ENCODE measurements at regions not wholly inside any gene's neighbourhood (a gene's known extent, or its start where the extent isn't known, plus 50 kb on each side); places are given as distances from the start of the nearest gene placed in this dataset.

- Histone ChIP-seq H3K9me3 (ENCODE audit: control insufficient read depth, low read length) (no peaks in the 10 kb centered on the region), H3K9ac (ENCODE audit: extremely low read depth, low read length, poor library complexity, severe bottlenecking) (no peak overlapping the region), H3K4me3 (ENCODE audit: low read length) (peak overlapping the region; percentile 39), H3K36me3 (ENCODE audit: control insufficient read depth, insufficient read depth, low read length) (no peaks in the 10 kb centered on the region), H3K27ac (ENCODE audit: low read depth, low read length) (no peak overlapping the region), H3K4me1 (ENCODE audit: control insufficient read depth, insufficient read depth, low read length) (no peaks in the 10 kb centered on the region), H3K27me3 (ENCODE audit: control insufficient read depth, insufficient read depth, low read length, poor library complexity, severe bottlenecking) (no peaks in the 10 kb centered on the region)
- TF ChIP-seq CTCF (conservative IDR thresholded peaks at IDR 0.05) = no peak
- Mint-ChIP-seq H3K4me3 (peak overlapping the region; percentile 74), H3K27me3 (ENCODE audit: insufficient read depth) (no peaks in the 10 kb centered on the region), H3K9me3 (no peaks in the 10 kb centered on the region), H3K4me1 (peaks cover 31% of the 10 kb centered on the region), H3K36me3 (ENCODE audit: low read depth) (peaks cover 8% of the 10 kb centered on the region), H3K27ac (peak overlapping the region; percentile 98)
- WGBS, 2 experiments (ENCODE audit: insufficient coverage in 1 of 2, insufficient read length in 1 of 2) = 78 to 91% methylated on average over 10 to 14 of the region's 14 CpGs
- peak; percentile 67 for DNase-seq
Observed at GRCh38 chr15:92807971-92808571, 92.1 kb upstream of the CHD2 start.

- Histone ChIP-seq H3K4me3 (ENCODE audit: low read length) (no peak overlapping the region), H3K9me3 (ENCODE audit: control insufficient read depth, low read length) (no peaks in the 10 kb centered on the region), H3K9ac (ENCODE audit: extremely low read depth, low read length, poor library complexity, severe bottlenecking) (peak overlapping the region; percentile 17), H3K36me3 (ENCODE audit: control insufficient read depth, insufficient read depth, low read length) (no peaks in the 10 kb centered on the region), H3K27ac (ENCODE audit: low read depth, low read length) (no peak overlapping the region), H3K27me3 (ENCODE audit: control insufficient read depth, insufficient read depth, low read length, poor library complexity, severe bottlenecking) (no peaks in the 10 kb centered on the region), H3K4me1 (ENCODE audit: control insufficient read depth, insufficient read depth, low read length) (no peaks in the 10 kb centered on the region)
- no peaks in the 10 kb centered on the region for H3K9me3 Mint-ChIP-seq
- H3K4me1 Mint-ChIP-seq = peaks cover 31% of the 10 kb centered on the region
- no peak for DNase-seq
- H3K36me3 Mint-ChIP-seq (ENCODE audit: low read depth) = peaks cover 8% of the 10 kb centered on the region
- WGBS, 2 experiments (ENCODE audit: insufficient coverage in 1 of 2, insufficient read length in 1 of 2) = 55 to 91% methylated on average over 19 to 28 of the region's 30 CpGs
- H3K4me3 Mint-ChIP-seq = peak overlapping the region; percentile 74
- H3K27me3 Mint-ChIP-seq (ENCODE audit: insufficient read depth) = no peaks in the 10 kb centered on the region
- TF ChIP-seq CTCF (conservative IDR thresholded peaks at IDR 0.05) = no peak
- H3K27ac Mint-ChIP-seq = peak overlapping the region; percentile 98
Observed at GRCh38 chr15:92808598-92809063, 91.5 kb upstream of the CHD2 start.

GRCh38 chr15:92809064-92809879 lies 90.9 kb upstream of the CHD2 start:
- Mint-ChIP-seq H3K27me3 (ENCODE audit: insufficient read depth) (no peaks in the 10 kb centered on the region), H3K9me3 (no peaks in the 10 kb centered on the region), H3K36me3 (ENCODE audit: low read depth) (peaks cover 3% of the 10 kb centered on the region), H3K27ac (peak overlapping the region; percentile 98), H3K4me1 (peaks cover 31% of the 10 kb centered on the region), H3K4me3 (peak overlapping the region; percentile 74)
- Histone ChIP-seq H3K4me1 (ENCODE audit: control insufficient read depth, insufficient read depth, low read length) (no peaks in the 10 kb centered on the region), H3K9me3 (ENCODE audit: control insufficient read depth, low read length) (no peaks in the 10 kb centered on the region), H3K9ac (ENCODE audit: extremely low read depth, low read length, poor library complexity, severe bottlenecking) (peak overlapping the region; percentile 91), H3K27ac (ENCODE audit: low read depth, low read length) (peak overlapping the region; percentile 97), H3K36me3 (ENCODE audit: control insufficient read depth, insufficient read depth, low read length) (no peaks in the 10 kb centered on the region), H3K27me3 (ENCODE audit: control insufficient read depth, insufficient read depth, low read length, poor library complexity, severe bottlenecking) (no peaks in the 10 kb centered on the region), H3K4me3 (ENCODE audit: low read length) (peak overlapping the region; percentile 75)
- TF ChIP-seq CTCF (conservative IDR thresholded peaks at IDR 0.05) = peak; percentile 100
- DNase-seq = peak; percentile 99
- whole genome bisulfite sequencing, 2 experiments (ENCODE audit: insufficient coverage in 1 of 2, insufficient read length in 1 of 2) = 1% methylated on average over 28 to 80 of the region's 80 CpGs

All from endodermal cell (in vitro differentiated cells).